ENCODE measurements at regions not wholly inside any gene's neighbourhood (a gene's known extent, or its start where the extent isn't known, plus 50 kb on each side); places are given as distances from the start of the nearest gene placed in this dataset.

- Histone ChIP-seq H3K4me3 (no peak overlapping the region), H3K36me3 (no peaks in the 10 kb centered on the region), H3K27me3 (peaks cover 40% of the 10 kb centered on the region), H3K4me1 (no peaks in the 10 kb centered on the region), H3K27ac (no peak overlapping the region), H3K9me3 (no peaks in the 10 kb centered on the region)
- DNase-seq (no peak), ATAC-seq (no peak)
- TF ChIP-seq CTCF (IDR thresholded peaks at IDR 0.05), result no peak
- intact Hi-C loops (cut with DNase I), result no loop called here
Observed at GRCh38 chr12:111271674-111272418, 97.0 kb downstream of the PHETA1 start.

- Histone ChIP-seq H3K36me3 (no peaks in the 10 kb centered on the region), H3K4me3 (no peak overlapping the region), H3K9me3 (no peaks in the 10 kb centered on the region), H3K27me3 (peaks cover 31% of the 10 kb centered on the region), H3K27ac (no peak overlapping the region), H3K4me1 (no peaks in the 10 kb centered on the region)
- intact Hi-C loops (cut with DNase I), result no loop called here
- ATAC-seq (no peak), DNase-seq (no peak)
- no peak for TF ChIP-seq CTCF (IDR thresholded peaks at IDR 0.05)
Observed at GRCh38 chr12:111270774-111271173, 98.1 kb downstream of the PHETA1 start.

GRCh38 chr12:111270239-111270638, 98.7 kb downstream of the PHETA1 start:
- H3K36me3 ChIP-seq, result no peaks in the 10 kb centered on the region
- H3K9me3 ChIP-seq, result no peaks in the 10 kb centered on the region
- peaks cover 27% of the 10 kb centered on the region for H3K27me3 ChIP-seq
- no peaks in the 10 kb centered on the region for H3K4me1 ChIP-seq
- intact Hi-C loops (cut with DNase I), result no loop called here
- ATAC-seq, result no peak
- no peak overlapping the region for H3K4me3 ChIP-seq
- H3K27ac ChIP-seq, result no peak overlapping the region
- DNase-seq, result no peak
- no peak for TF ChIP-seq CTCF (IDR thresholded peaks at IDR 0.05)

GRCh38 chr12:111269718-111270117, 99.2 kb downstream of the PHETA1 start:
- DNase-seq (no peak), ATAC-seq (no peak)

GRCh38 chr12:111268738-111269572, 99.9 kb downstream of the PHETA1 start:
- Histone ChIP-seq H3K9me3 (no peaks in the 10 kb centered on the region), H3K4me3 (no peak overlapping the region), H3K36me3 (no peaks in the 10 kb centered on the region), H3K27me3 (peaks cover 18% of the 10 kb centered on the region), H3K4me1 (no peaks in the 10 kb centered on the region), H3K27ac (no peak overlapping the region)
- peak; percentile 53 for ATAC-seq
- no peak for DNase-seq
- TF ChIP-seq CTCF (IDR thresholded peaks at IDR 0.05), result peak; percentile 54
- intact Hi-C loops (cut with DNase I), result no loop called here

More at GRCh38 chr12:111269718-111270117, 99.2 kb downstream of the PHETA1 start:
- TF ChIP-seq CTCF (IDR thresholded peaks at IDR 0.05), result no peak
- H3K27me3 ChIP-seq, result peaks cover 23% of the 10 kb centered on the region
- H3K4me3 ChIP-seq, result no peak overlapping the region
- no peaks in the 10 kb centered on the region for H3K36me3 ChIP-seq
- H3K4me1 ChIP-seq, result no peaks in the 10 kb centered on the region
- no peak overlapping the region for H3K27ac ChIP-seq
- no peaks in the 10 kb centered on the region for H3K9me3 ChIP-seq
- intact Hi-C loops (cut with DNase I), result no loop called here

All from upper lobe of right lung (tissue), 1 donor.